ENCODE measurements at regions not wholly inside any gene's neighbourhood (a gene's known extent, or its start where the extent isn't known, plus 50 kb on each side); places are given as distances from the start of the nearest gene placed in this dataset.

- no peak for DNase-seq (ENCODE audit: low read depth)
These were observed 81.2 kb upstream of the KCNIP4 start for GRCh38 chr4:22029803-22030202.

DNA sequence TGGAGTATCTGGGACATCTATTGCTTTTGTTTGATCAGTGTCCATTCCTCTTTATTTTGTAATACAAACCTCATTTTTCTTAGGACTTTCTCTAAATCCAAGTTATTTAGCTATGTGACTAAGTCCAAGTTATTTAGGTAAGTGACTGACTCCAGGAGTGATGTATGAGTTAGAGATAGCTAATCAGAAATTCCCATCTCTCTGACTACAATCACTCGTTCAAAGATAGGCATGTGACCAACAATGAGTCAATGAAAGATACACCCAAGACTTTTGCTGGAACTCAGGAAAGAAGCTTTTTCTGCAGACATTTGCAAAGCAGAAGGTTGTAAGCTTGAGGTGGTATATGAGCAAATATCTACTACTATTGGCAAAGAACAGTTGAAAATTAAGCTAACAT is 72.5 kb upstream of the KCNIP4 start:
- no peak for DNase-seq (ENCODE audit: low read depth)

- no peak for DNase-seq (ENCODE audit: low read depth)
These were observed 71.6 kb upstream of the KCNIP4 start for GRCh38 chr4:22020129-22020528.

- DNase-seq (ENCODE audit: low read depth), result no peak
These were observed 71.1 kb upstream of the KCNIP4 start for GRCh38 chr4:22019676-22020075.

DNA sequence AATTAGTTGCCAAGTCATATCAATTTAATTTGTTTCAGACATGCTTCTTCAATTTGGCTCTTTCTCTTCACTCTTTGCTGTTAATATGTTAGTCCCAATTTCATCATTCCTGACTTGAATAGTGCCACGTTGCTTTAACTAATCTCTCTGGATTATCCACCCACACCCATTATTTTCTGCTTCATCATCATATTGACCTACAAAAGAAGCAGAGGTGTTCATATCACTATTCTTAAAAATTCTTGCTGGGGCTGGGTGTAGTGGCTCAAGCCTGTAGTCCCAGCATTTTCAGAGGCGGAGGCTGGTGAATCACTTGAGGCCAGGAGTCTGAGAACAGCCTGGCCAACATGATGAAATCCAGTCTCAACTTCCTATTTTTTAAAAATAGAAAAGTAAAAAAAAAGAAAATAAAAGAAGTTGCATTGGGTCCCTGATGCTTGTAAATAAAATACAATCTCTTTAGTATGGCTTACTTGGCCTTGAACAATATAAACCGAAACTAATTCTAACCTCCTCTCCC is 65.7 kb upstream of the KCNIP4 start:
- no peak for DNase-seq (ENCODE audit: low read depth)

- no peak for DNase-seq (ENCODE audit: low read depth)
These were observed 55.3 kb upstream of the KCNIP4 start for GRCh38 chr4:22003878-22004277.

Data from RPMI7951 (cell line).